ENCODE measurements at regions not wholly inside any gene's neighbourhood (a gene's known extent, or its start where the extent isn't known, plus 50 kb on each side); places are given as distances from the start of the nearest gene placed in this dataset.
A peak's percentile ranks its signal among the peaks of the same experiment; 100 is the strongest.

- no peak for TF ChIP-seq CTCF (IDR thresholded peaks at IDR 0.05)
- no peaks in the 10 kb centered on the region for H3K9me3 ChIP-seq
- intact Hi-C loops (cut with DNase I): no loop called here
- no peaks in the 10 kb centered on the region for H3K36me3 ChIP-seq
- H3K4me1 ChIP-seq: no peaks in the 10 kb centered on the region
- H3K27me3 ChIP-seq: no peaks in the 10 kb centered on the region
- H3K27ac ChIP-seq: peak overlapping the region in 1 of 2 donors; percentile 20
- H3K4me3 ChIP-seq: no peak overlapping the region
- DNase-seq (ENCODE audit: low spot score in 2 of 2): no peak
Observed at GRCh38 chr1:244163861-244164510, 112.9 kb downstream of the ZBTB18 start.

- Histone ChIP-seq H3K27ac (peak overlapping the region in 1 of 2 donors; percentile 20), H3K4me1 (no peaks in the 10 kb centered on the region), H3K4me3 (no peak overlapping the region), H3K9me3 (no peaks in the 10 kb centered on the region), H3K27me3 (no peaks in the 10 kb centered on the region), H3K36me3 (no peaks in the 10 kb centered on the region)
- DNase-seq (ENCODE audit: low spot score in 2 of 2): no peak
- intact Hi-C loops (cut with DNase I): no loop called here
- no peak for TF ChIP-seq CTCF (IDR thresholded peaks at IDR 0.05)
Observed at GRCh38 chr1:244164511-244164890, 113.4 kb downstream of the ZBTB18 start.

- H3K4me1 ChIP-seq: no peaks in the 10 kb centered on the region
- intact Hi-C loops (cut with DNase I): no loop called here
- H3K36me3 ChIP-seq: no peaks in the 10 kb centered on the region
- H3K27ac ChIP-seq: no peak overlapping the region
- TF ChIP-seq CTCF (IDR thresholded peaks at IDR 0.05): no peak
- H3K9me3 ChIP-seq: no peaks in the 10 kb centered on the region
- H3K27me3 ChIP-seq: no peaks in the 10 kb centered on the region
- H3K4me3 ChIP-seq: no peak overlapping the region
- no peak for DNase-seq (ENCODE audit: low spot score in 2 of 2)
Observed at GRCh38 chr1:244165021-244165420, 113.9 kb downstream of the ZBTB18 start.

GRCh38 chr1:244165701-244166100 is 114.6 kb downstream of the ZBTB18 start:
- Histone ChIP-seq H3K9me3 (no peaks in the 10 kb centered on the region), H3K4me3 (no peak overlapping the region), H3K36me3 (no peaks in the 10 kb centered on the region), H3K27me3 (no peaks in the 10 kb centered on the region), H3K4me1 (no peaks in the 10 kb centered on the region), H3K27ac (no peak overlapping the region)
- TF ChIP-seq CTCF (IDR thresholded peaks at IDR 0.05): no peak
- DNase-seq (ENCODE audit: low spot score in 2 of 2): no peak
- intact Hi-C loops (cut with DNase I): no loop called here

- H3K36me3 ChIP-seq: no peaks in the 10 kb centered on the region
- H3K9me3 ChIP-seq: no peaks in the 10 kb centered on the region
- H3K27ac ChIP-seq: no peak overlapping the region
- H3K4me1 ChIP-seq: peaks cover 0 to 5% of the 10 kb centered on the region in 2 donors
- H3K27me3 ChIP-seq: no peaks in the 10 kb centered on the region
- DNase-seq (ENCODE audit: low spot score in 2 of 2): no peak
- intact Hi-C loops (cut with DNase I): no loop called here
- no peak overlapping the region for H3K4me3 ChIP-seq
- TF ChIP-seq CTCF (IDR thresholded peaks at IDR 0.05): no peak
Observed at GRCh38 chr1:244171241-244171985, 120.3 kb downstream of the ZBTB18 start.
